ENCODE measurements at regions not wholly inside any gene's neighbourhood (a gene's known extent, or its start where the extent isn't known, plus 50 kb on each side); places are given as distances from the start of the nearest gene placed in this dataset.

GRCh38 chr15:75109021-75109735 is 85.8 kb downstream of the PPCDC start:
- in situ Hi-C loops (cut with HindIII; ENCODE audit: extremely low pct_ligation_motif_present, low pct_unique_long_range_greater_than_20kb) (no loop called here), intact Hi-C loops (cut with micrococcal nuclease; ENCODE audit: unreplicated experiment) (no loop called here)
- H3K9me3 ChIP-seq (ENCODE audit: low read length) = peaks cover 5% of the 10 kb centered on the region; the same call in 1 of the 2 replicates

More at GRCh38 chr15:75109021-75109735, 85.8 kb downstream of the PPCDC start:
- Histone ChIP-seq H3K4me1 (ENCODE audit: insufficient read depth, low read length) (peaks cover 54% of the 10 kb centered on the region), H3K4me2 (ENCODE audit: low read depth, low read length) (no peak overlapping the region), H2AFZ (ENCODE audit: low read length) (no peak overlapping the region), H3K27me3 (ENCODE audit: control insufficient read depth in 1 of 2, insufficient read depth in 2 of 2, low read length in 2 of 2) (0 out of 5 replicates have a peak, but pooled peaks cover 0 to 1% of the 10 kb centered on the region in 2 experiments), H3K4me3 (replicated peaks in 1 of 3; ENCODE audit: insufficient read depth in 1 of 3, low read depth in 2 of 3, low read length in 3 of 3) (no peak overlapping the region), H3K79me2 (ENCODE audit: insufficient read depth, low read length) (no peaks in the 10 kb centered on the region), H3K36me3 (replicated peaks in 1 of 2; ENCODE audit: control insufficient read depth in 1 of 2, insufficient read depth in 2 of 2, low read length in 2 of 2) (no peaks in the 10 kb centered on the region), H3K27ac (ENCODE audit: extremely low read length, insufficient read depth, low read length) (no peak overlapping the region), H4K20me1 (ENCODE audit: insufficient read depth, low read length) (no peaks in the 10 kb centered on the region), H3K9ac (ENCODE audit: insufficient read depth, low read depth, low read length) (no peak overlapping the region)
- ATAC-seq (no peak), DNase-seq (ENCODE audit: low spot score) (no peak), FAIRE-seq (no peak)
- BruUV-seq (replicated peaks) = no TSS peak
- ChIA-PET POLR2A (interaction anchor here (1.7 kb wide), 1 partner anchor 66 kb away, joined by 5 read pairs; no protein-coding TSS in a partner anchor), CTCF (ENCODE audit: low intra/inter-chr PET ratio, low total read pairs) (no interaction called here)
- TF ChIP-seq TAF15 (IDR thresholded peaks at IDR 0.05; ENCODE audit: low read depth, low read length, poor library complexity, severe bottlenecking) (no peak), GABPB1 (CRISPR knock-in tag; IDR thresholded peaks at IDR 0.05) (no peak), MTA3 (CRISPR knock-in tag; IDR thresholded peaks at IDR 0.05) (no peak), ZNF253 (CRISPR knock-in tag; IDR thresholded peaks at IDR 0.05; ENCODE audit: borderline replicate concordance) (no peak), ZNF280B (CRISPR knock-in tag; IDR thresholded peaks at IDR 0.05; ENCODE audit: borderline replicate concordance) (no peak), PITX1 (CRISPR knock-in tag; IDR thresholded peaks at IDR 0.05) (no peak), KLF11 (CRISPR knock-in tag; IDR thresholded peaks at IDR 0.05) (no peak), ZNF230 (CRISPR knock-in tag; IDR thresholded peaks at IDR 0.05) (no peak), AFF4 (CRISPR knock-in tag; IDR thresholded peaks at IDR 0.05) (no peak), HOMEZ (CRISPR knock-in tag; IDR thresholded peaks at IDR 0.05; ENCODE audit: low read depth) (no peak)
- 86% methylated on average over 14 of the region's 18 CpGs for WGBS (ENCODE audit: low lambda C conversion rate)

Data from HepG2 (cell line).